Bronchial epithelial cell (primary cell): ENCODE measurements at regions not wholly inside any gene's neighbourhood (a gene's known extent, or its start where the extent isn't known, plus 50 kb on each side); places are given as distances from the start of the nearest gene placed in this dataset.

ENCODE experiments used
- DNase-seq: peaks from one replicate; pipeline ENCODE4 v3.0.0-alpha.2; 2010; ENCODE audit warnings: low read depth
- FAIRE-seq: peaks from 2 replicates; lab custom pipeline; 2011; peaks lifted over from hg19 to GRCh38; lab: Jason Lieb, UNC
- H3K27me3 ChIP-seq: 2 replicates; pipeline ENCODE4 v1.5.1; 2011; ENCODE audit warnings: low read length; ENCODE audit not compliant: control insufficient read depth, insufficient read depth
- H3K36me3 ChIP-seq: 2 replicates; pipeline ENCODE4 v1.5.1; 2011; ENCODE audit warnings: low read length; ENCODE audit not compliant: control insufficient read depth, insufficient read depth
- H3K4me3 ChIP-seq: 2 replicates; pipeline ENCODE4 v1.5.1; 2011; ENCODE audit warnings: mild to moderate bottlenecking, low read depth, low read length, control low read depth
- CTCF ChIP-seq: IDR thresholded peaks from 2 replicates; pipeline ENCODE4 v1.5.1; 2011; ENCODE audit warnings: mild to moderate bottlenecking, moderate library complexity, low read length, control low read depth, inconsistent platforms; ENCODE audit not compliant: insufficient read depth, severe bottlenecking

GRCh38 chr14:104303705-104304425 is 165.5 kb downstream of the KIF26A start:
- FAIRE-seq, result no peak
- Histone ChIP-seq H3K27me3 (no peaks in the 10 kb centered on the region), H3K4me3 (no peak overlapping the region)

GRCh38 chr14:104304451-104305351 is 166.3 kb downstream of the KIF26A start:
- H3K4me3 ChIP-seq, result no peak overlapping the region
- FAIRE-seq (peak; percentile 93), DNase-seq (no peak)
- no peaks in the 10 kb centered on the region for H3K27me3 ChIP-seq
- H3K36me3 ChIP-seq, result no peaks in the 10 kb centered on the region
- no peak for TF ChIP-seq CTCF

More at GRCh38 chr14:104303705-104304425, 165.5 kb downstream of the KIF26A start:
- H3K36me3 ChIP-seq, result no peaks in the 10 kb centered on the region
- DNase-seq, result no peak
- no peak for TF ChIP-seq CTCF

GRCh38 chr14:104305511-104306449 is 167.4 kb downstream of the KIF26A start:
- no peaks in the 10 kb centered on the region for H3K36me3 ChIP-seq
- FAIRE-seq (no peak), DNase-seq (no peak)
- no peaks in the 10 kb centered on the region for H3K27me3 ChIP-seq
- no peak overlapping the region for H3K4me3 ChIP-seq
- TF ChIP-seq CTCF, result no peak

- DNase-seq (no peak), FAIRE-seq (no peak)
- H3K4me3 ChIP-seq, result no peak overlapping the region
- no peak for TF ChIP-seq CTCF
- no peaks in the 10 kb centered on the region for H3K27me3 ChIP-seq
- H3K36me3 ChIP-seq, result no peaks in the 10 kb centered on the region
These were observed 168.2 kb downstream of the KIF26A start for GRCh38 chr14:104306450-104307040.

GRCh38 chr14:104307246-104307626 is 168.8 kb downstream of the KIF26A start:
- no peak overlapping the region for H3K4me3 ChIP-seq
- no peaks in the 10 kb centered on the region for H3K36me3 ChIP-seq
- no peak for FAIRE-seq
- no peaks in the 10 kb centered on the region for H3K27me3 ChIP-seq
- TF ChIP-seq CTCF, result no peak
- DNase-seq, result no peak
